Kidney tubule cell (primary cell): ENCODE measurements at regions not wholly inside any gene's neighbourhood (a gene's known extent, or its start where the extent isn't known, plus 50 kb on each side); places are given as distances from the start of the nearest gene placed in this dataset.
A peak's percentile ranks its signal among the peaks of the same experiment; 100 is the strongest.

Experiments used
- DNase-seq: peaks from one replicate; pipeline ENCODE4 v3.0.0-alpha.2; 2018; ENCODE audit warnings: low spot score

DNA sequence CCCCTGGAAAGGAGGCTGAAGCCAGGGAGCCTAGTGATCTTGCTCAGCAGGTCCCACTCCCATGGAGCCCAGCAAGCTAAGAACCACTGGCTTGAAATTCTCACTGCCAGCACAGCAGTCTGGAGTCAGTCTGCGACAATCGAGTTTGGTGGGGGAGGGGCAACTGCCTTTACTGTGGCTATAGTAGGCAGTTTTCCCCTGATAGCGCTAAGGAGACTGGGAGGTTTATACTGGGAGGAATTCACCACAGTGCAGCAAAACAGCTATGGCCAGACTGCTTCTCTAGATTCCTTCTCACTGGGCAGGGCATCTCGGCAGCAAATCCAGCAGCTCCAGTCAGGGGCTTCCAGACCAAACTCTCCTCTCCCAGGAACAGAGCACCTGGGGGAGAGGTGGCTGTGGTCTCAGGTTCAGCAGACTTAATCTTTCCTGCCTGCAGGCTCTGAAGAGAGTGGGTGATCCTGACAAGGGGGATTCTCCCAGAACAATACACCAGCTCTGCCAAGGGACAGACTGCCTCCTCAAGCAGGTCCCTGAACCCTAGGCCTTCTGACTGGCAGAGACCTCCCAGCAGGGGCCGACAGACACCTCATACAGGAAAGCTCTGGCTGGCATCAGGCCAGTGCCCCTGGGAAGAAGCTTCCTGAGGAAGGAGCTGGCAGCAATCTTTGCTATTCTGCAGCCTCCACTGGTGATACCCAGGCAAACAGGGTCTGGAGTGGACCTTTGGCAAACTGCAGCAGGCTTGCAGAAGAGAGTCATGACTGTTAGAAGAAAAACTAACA, 548.5 kb upstream of the NEGR1 start:
- no peak for DNase-seq

DNA sequence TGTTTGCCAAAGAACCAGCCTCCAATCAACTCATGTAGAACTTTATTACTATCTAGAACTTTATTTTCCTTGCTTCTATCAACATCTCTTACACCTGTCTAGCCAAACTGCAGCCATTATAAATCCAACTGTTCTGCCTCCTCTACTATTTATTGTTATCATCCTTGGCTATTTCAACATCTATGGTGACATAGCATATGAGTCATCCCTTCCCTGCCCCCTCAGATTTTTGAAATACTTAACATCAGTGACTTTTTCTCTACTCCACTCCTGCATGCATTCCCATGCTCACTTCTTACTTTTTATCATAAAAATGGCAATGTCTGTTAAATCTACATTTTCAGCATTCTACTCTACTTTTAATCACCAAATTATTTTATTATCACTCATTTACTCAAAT, 544.9 kb upstream of the NEGR1 start:
- DNase-seq, result peak; percentile 35

DNA sequence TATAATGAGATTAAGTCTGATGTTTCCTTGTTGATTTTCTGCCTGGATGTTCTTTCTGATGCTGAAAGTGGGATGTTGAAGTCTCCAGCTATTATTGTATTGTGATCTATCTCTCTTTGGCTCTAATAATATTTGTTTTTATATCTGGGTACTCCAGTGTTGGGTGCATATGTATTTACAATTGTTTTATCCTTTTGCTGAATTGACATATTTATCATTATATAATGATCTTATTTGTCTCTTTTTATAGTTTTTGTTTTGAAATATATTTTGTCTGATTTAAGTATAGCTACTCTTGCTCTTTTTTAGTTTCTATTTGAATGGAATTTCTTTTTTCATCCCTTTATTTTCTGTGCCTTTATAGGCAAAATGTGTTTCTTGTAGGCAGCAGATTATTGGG, 522.2 kb upstream of the NEGR1 start:
- DNase-seq, result no peak

DNA sequence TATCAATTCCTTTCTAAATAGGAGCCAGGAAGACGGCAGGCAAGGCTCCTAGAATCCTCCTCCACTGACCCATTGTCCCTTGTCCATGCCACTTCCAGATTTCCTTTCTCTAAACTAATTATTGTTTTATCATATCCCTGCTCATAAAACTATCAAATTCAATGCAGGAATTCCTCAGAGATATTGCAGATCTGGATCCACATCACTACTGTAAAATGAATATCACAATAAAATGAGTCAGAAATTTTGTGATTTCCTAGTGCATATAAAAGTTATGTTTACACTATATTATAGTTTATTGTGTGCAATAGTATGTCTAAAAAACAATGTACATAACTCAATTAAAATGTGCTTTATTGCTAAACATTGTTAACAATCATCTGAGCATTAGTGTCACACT, 498.7 kb upstream of the NEGR1 start:
- no peak for DNase-seq

DNA sequence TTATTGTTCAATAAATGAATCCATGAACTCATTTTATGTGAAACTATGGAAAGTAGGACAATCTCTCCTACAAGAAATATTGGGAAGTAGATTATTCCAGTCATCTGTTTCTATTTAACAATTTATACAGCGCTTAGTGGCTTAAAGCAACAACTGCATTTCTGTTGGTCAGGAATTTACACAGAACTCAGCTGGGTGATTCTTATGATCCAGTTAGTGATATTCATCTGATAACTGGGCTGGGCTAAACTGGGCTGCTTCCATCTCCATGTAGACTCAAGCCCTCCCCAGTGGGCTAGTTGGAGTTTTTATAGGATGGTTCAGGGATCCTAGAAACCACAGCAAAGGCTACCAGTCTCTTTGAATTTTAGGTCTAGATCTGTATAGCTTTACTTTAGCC, 497.9 kb upstream of the NEGR1 start:
- no peak for DNase-seq

DNA sequence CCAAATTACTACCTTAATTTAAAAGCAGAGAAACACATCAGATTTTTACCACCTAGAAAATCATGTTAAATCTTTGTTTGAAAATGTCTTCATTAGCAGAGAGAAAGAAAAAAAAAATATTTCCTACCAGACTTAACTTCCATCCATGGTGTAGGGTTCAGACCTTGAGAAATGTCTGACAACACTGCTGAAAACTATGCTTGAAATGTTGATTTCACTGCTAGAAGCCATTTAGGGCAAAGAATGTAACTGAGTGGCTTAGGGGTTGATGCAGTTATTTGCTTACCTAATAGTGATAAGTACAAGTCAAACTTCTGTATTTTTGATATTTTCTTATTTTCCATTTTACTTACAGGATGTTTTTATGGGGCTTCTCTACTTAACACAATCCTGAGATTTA, 495.6 kb upstream of the NEGR1 start:
- no peak for DNase-seq

DNA sequence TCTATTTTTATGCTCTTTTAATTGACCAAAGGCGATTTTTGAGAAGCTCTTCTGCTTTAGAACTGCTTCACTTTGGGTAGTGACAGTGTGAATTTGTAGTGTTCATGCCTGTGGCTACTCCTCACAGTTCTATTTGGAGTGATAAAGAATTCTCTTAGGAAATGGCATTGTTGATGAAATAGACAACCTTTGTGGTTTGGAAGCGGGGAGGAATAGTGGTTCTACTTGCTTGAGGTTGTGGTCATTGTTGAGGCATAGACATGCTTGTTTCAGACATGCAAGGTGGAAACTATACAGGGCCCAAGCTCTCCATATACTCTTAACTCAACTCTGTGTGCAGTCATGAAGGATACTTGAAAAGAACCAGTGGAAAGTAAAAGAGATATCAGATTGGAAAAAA, 481.1 kb upstream of the NEGR1 start:
- DNase-seq, result no peak

DNA sequence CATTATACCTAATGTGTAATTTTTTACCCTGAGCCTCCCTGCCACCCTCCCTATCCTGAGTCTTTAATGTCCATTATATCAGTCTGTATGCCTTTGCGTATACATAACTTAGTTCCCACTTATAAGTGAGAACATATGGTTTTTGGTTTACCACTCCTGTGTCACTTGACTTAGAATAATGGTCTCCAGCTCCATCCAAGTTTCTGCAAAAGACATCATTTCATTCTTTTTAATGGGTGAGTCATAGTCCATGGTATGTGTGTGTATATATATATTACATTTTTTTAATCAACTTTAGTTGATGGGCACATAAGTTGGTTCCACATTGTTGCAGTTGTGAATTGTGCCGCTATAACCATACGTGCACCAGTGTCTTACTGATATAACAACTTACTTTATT, 477.1 kb upstream of the NEGR1 start:
- DNase-seq, result no peak

DNA sequence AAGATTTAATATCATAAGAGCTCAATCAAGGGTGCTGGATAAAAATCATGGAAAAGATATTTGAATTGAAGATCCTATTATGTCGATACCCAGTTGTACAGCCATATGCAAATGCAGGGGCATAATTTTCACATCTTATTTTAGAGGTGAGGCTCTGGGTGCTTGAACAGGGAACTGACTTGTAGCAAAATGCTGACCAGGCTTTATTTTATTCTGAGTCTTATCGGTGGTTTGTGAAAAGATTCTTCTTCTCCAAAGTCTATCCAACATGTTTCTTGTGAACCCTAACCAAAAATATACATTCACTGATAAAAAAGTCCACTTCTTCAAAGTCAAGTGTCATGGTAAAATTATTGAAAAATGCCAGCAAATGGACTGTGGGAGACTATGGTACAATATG, 475.5 kb upstream of the NEGR1 start:
- no peak for DNase-seq

DNA sequence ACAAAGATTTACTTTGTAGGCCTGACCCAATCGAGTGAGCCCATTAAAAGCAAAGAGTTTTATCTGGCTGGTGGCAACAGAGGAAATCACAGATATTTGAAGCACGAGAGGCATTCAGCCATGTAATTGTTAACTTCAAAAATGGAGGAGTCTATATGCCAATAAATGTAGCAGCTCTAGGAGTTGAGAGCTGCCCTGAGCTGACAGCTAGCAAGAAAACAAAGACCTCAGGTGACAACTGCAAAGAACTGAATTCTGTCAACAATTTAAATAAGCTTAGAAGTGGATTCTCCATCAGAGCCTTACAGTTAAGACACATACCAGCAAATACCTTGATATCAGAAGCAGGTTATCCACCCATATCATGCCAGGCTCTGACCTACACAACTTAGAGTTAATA, 463.1 kb upstream of the NEGR1 start:
- no peak for DNase-seq

DNA sequence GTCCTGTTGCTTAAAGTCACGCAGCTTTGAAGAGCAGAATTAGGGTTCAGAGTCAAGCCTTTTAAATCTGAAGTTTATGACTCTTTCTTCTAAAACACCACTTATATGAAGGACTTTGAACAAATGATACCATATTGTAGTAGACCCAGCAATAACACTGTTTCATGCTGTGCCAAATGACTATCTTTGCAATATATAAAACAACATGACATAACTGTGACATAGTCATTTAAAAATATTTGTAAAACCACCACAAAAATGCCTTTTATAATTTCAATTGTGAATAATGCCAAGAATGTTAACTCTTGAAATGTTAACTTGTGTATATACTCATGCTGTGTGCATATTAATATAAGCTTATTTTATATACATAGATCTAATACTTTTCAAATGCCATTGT, 452.1 kb upstream of the NEGR1 start:
- DNase-seq, result no peak

DNA sequence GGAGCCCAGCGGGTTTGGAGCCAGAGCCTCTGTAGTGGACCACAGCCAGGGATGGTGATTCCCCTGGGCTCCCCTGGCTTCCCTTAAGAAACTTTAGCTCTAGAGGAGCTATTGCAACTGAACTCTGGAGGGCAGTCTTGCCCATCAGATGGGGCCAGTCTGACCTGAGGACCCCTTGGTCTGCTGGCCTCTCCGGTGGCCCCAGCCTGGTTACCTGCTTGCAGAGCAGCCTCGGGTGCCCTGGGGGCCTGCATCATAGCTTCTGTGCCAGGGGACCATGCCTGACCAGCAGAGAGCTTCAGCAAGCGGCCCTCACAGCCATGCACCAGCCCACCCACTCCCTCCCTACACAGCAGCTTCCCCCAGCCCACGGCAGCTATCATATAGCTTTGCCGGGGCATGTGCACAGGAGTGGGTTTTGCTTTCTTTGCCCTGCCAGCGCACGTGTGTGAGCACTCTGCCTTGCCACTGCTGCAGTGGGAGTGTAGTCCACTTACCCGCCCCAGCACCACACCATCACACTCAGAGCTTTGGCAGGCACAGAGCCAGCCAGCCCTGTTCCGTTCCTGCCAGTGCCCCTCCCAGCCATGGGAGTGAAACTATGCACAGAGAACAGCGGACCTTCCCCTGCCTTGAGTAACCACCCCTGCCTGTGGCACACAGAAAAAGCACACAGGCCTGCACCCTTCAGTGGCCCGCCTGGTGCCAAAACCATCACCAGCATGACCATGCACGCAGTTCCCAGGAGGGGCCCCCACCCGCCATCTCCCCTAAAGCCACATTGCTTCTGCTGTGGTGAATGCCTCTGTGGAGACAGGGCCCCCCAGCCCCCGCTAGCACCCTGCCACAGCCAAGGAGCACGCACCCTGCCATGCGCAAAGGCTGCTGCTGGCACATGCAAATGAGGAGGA, 442.9 kb upstream of the NEGR1 start:
- no peak for DNase-seq

DNA sequence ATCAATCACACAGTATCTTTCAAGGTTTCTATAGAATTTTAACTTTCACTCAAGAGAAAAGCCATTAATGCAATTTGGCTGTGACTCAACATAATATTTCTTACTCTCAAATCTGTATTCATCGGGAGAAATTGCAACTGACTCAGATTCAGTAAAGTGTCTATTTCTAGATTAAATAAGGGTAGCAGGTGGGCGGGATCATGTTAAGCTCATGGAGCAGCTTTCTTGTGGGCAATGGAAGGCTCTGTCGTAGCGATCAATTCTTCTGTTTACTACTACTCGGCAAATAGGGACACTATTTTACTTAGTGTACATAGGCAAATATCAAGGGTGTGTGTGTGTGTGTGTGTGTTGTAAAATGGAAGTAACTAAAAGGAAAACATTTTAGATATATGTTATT, 423.6 kb upstream of the NEGR1 start:
- DNase-seq, result no peak

DNA sequence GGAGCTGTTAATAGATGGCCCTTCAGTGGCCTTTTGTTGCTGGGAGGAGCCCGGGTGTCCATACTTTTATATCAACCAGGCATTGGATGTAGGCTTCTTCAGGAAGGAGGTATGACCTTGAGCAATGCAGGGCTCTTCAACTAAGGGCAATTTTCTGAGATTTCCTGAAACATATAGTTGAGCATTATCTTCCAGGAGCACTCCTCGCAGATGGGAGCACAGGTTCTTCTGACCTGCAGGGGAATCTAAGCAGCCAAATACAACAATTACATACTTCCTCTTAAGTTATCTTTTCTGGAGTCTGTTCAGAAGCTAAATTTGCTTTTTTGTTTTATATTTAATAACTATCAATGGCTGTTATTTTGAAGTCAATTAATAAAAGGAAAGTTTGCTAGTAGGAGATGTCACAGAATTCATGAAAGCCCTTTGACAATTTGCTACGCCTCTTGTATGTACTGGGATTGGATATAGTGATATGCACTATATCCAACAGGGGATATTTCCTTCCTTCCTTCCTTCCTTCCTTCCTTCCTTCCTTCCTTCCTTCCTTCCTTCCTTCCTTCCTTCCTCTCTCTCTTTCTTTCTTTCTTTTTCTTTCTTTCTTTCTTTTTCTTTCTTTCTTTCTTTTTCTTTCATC, 422.6 kb upstream of the NEGR1 start:
- DNase-seq, result no peak

DNA sequence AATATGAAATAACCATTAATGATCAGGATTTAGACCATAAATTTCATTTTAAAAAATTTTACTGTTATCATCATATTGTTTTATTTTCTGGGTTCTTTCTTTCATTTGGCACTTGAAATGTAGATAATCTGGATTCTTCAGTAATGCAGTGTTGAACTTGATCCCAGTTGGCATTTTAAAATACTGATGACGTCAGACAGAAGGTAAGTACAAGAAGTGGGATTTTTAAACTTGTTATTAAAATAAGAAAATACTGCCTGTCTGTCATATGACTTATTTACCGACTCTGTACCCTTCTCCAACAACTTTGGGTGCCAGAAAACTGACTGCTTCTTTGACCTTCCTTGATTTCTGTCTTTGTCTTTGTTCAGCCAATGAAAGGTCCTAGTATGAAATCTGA, 415.1 kb upstream of the NEGR1 start:
- DNase-seq, result no peak

DNA sequence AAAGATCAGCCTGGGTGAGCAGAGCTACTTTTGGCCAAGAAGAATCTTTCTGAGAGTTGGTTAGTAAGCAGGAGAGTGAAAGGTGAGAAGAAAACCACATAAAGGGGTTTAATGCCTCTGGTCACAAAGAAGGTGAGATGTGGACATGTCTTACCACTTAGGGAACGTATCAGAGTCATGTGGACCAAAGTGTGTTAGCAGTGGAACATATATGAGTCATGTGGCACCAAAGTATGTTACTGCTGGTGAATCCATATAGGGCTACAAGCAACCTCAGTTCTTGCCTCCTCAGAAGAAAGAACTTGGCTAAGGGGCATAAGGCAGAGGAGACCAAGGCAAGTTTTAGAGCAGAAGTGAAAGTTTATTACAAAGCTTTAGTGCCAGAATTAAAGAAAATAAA, 411.6 kb upstream of the NEGR1 start:
- DNase-seq, result no peak

DNA sequence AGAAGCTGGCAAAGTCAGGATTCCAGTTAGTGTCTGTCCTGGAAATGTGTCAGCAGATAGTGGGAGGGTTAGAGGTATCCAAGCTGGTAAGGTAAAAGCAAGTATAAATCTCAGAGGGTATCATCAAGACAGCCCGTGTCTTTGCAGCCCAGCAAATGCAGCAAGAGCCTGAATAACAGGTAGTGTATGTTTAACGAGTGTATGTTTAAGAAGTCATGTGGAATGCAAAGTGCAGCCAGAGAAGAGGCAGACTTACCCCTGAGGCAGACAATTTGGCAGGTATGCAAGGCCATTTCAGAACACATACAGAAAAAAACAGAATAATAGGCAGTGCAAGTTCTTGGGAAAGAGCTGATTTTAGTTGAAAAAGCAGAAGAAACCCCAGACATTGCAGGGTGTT, 411.0 kb upstream of the NEGR1 start:
- no peak for DNase-seq

DNA sequence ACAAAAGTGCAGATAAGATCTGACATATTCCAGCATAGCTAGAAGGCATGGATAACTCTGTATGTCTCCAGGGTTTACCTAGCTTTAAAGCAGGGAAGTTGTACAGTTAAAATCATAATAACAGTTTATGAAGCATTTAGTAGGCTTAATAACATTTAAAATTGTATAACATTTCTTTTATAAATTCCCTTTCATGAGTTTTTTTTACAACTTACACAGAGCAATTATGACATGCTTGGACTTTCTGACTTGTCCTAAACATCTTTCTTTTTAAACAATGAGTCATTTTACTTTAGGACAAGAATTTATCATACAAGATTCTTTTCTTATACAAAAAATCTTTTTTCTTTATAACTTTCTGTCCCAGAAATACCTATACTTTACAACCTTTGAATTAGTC, 408.5 kb upstream of the NEGR1 start:
- no peak for DNase-seq

DNA sequence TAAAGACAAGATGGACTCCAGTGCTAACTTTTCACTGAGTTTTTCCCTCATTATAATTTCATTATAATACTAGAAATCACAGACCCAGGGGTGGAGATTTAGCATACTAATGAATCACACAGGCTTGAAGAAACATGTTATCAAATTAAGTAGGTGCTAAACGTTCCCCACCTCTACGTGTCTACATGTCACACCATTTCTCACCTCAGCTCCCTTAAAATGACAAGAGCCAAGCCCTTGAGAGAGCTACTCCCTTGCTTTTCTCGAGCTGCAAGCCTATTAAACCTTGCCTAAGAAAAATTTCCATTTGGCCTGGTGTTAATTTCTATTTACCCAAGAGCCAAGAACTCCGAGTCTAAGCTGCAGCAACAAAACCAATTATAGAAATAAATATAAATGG, 396.3 kb upstream of the NEGR1 start:
- no peak for DNase-seq

DNA sequence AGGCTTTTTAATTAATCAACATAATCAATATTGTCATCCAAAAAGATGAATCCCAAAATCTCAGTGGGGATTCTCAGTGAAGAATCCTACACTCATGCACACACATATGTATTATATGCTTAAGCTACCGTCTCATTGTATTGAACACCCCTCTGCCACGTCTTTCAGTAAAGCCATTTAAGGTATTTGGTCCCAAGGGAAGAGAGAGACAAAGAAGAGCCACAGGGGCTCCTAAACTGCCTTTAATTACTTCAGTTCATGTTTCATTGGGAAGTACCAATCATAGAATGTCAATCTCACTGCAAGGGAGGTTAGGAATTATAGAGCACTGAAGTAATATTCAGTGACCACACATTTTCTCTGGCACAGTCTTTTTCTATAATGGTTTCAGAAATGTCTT, 388.6 kb upstream of the NEGR1 start:
- no peak for DNase-seq

DNA sequence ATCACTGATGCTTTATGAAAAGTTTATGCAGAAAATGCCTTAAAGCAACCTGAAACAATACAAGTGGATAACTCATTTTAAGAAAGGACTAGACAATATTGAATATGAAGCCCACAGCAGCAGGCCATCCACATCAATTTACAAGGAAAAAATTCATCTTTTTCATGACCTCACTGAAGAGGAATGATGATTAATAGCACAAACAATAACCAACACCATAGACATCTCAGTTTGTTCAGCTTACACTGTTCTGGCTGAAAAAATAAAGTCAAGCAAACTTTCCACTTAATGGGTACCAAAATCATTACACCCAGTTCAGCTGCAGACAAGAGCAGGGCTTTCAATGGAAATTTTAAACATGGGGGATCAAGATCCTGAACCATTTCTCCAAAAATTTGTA, 380.6 kb upstream of the NEGR1 start:
- DNase-seq, result no peak

DNA sequence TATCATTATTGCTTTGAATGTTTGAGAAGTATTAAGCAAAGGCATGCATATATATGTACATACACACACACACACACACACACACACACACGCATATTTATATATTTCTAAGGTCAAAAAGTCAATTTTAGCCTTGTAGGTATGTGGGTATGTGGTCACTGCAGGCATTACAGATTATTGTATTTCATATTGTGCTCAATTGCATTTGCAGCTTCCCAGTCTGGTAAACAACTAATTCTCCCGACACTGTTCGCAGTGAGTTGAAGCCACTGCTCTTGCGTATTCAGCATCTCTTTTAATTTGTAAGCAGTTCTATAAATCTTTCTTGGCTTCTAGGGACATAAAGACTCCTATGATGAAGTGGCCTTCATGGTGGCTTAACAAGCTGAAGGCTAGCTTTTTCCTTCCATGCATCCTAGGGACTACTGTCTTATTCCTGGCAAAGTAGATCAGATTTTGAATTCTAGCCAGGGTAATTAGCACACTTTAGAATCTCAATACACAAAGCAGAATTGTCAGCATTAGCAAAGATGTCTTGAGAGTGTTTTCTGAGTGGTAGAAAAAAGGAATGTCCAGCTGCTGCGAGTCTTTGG, 368.6 kb upstream of the NEGR1 start:
- DNase-seq, result no peak

DNA sequence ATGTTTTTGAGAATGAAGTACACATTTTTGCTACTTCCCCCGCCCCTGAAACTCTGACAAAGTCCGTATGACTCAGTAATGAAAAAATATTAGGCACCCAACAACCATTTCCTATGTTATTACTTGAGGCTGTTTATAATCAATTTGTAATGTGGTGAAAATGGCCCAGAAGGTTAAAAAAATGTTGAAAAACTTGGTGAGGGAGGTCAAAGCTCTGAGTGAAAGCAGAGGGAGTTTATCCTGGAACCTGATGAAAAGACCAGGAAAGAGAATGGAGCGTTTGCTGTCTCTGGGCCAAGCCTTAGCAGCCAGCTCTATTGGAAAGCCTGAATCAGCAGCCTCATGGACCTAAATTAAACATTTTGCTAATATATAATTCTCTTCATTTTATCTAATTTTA, 367.7 kb upstream of the NEGR1 start:
- DNase-seq, result no peak
